Liver (tissue), 8 donors: ENCODE measurements at regions not wholly inside any gene's neighbourhood (a gene's known extent, or its start where the extent isn't known, plus 50 kb on each side); places are given as distances from the start of the nearest gene placed in this dataset.
A peak's percentile ranks its signal among the peaks of the same experiment; 100 is the strongest.

ENCODE experiments used
- DNase-seq: peaks from one replicate; pipeline ENCODE4 v3.0.0-alpha.2; 2017; ENCODE audit warnings: low spot score
- H3K27ac ChIP-seq, 2 donors: one replicate each; pipeline ENCODE4 v1.7.0; 2013; ENCODE audit warnings: inconsistent platforms in 2 of 2, low read length in 2 of 2, control low read depth in 1 of 2, low read depth in 1 of 2, mild to moderate bottlenecking in 1 of 2
- H3K27me3 ChIP-seq, 4 donors: one replicate each; pipeline versions ENCODE4 v1.6.1 to v1.7.0; 2013; ENCODE audit warnings: low read length in 3 of 4, inconsistent platforms in 1 of 4, mild to moderate bottlenecking in 1 of 4, moderate library complexity in 1 of 4; ENCODE audit not compliant: control insufficient read depth in 4 of 4, insufficient read depth in 4 of 4
- H3K36me3 ChIP-seq, 4 donors: one replicate each; pipeline versions ENCODE4 v1.6.1 to v1.7.0; 2013; ENCODE audit warnings: low read length in 3 of 4, mild to moderate bottlenecking in 3 of 4, low read depth in 1 of 4, moderate library complexity in 1 of 4; ENCODE audit not compliant: control insufficient read depth in 4 of 4, insufficient read depth in 3 of 4
- H3K4me1 ChIP-seq, 4 donors: one replicate each; pipeline versions ENCODE4 v1.6.1 to v1.7.0; 2013; ENCODE audit warnings: low read length in 3 of 4, mild to moderate bottlenecking in 3 of 4, moderate library complexity in 1 of 4; ENCODE audit not compliant: control insufficient read depth in 4 of 4, insufficient read depth in 4 of 4
- H3K4me3 ChIP-seq, 3 donors: one replicate each; pipeline versions ENCODE4 v1.6.1 to v1.7.0; 2013; ENCODE audit warnings: low read length in 3 of 3, control low read depth in 1 of 3, low read depth in 1 of 3, mild to moderate bottlenecking in 1 of 3
- H3K9ac ChIP-seq, 2 donors: one replicate each; pipeline ENCODE4 v1.7.0; 2013; ENCODE audit warnings: low read length in 2 of 2, mild to moderate bottlenecking in 2 of 2, moderate library complexity in 2 of 2, control low read depth in 1 of 2, low read depth in 1 of 2
- H3K9me3 ChIP-seq, 4 donors: one replicate each; pipeline versions ENCODE4 v1.6.1 to v1.7.0; 2013; ENCODE audit warnings: low read length in 3 of 4; ENCODE audit not compliant: control insufficient read depth in 4 of 4
- ATF3 ChIP-seq: IDR thresholded peaks from 2 replicates; pipeline ENCODE4 v1.6.1; 2016; ENCODE audit warnings: antibody characterized with exemption
- CTCF ChIP-seq: fragments of 150-350 bp; IDR thresholded peaks from 2 replicates; pipeline ENCODE4 v1.5.1; 2017; ENCODE audit warnings: improper control_type of control experiment, low read depth, low read length; ENCODE audit not compliant: missing input control
- EGR1 ChIP-seq, 2 donors: IDR thresholded peaks; 2 replicates each; pipeline ENCODE4 v1.6.1; 2016 to 2018; ENCODE audit warnings: antibody characterized with exemption in 2 of 2, low read depth in 2 of 2
- FOXA1 ChIP-seq: IDR thresholded peaks from 2 replicates; pipeline ENCODE4 v1.6.1; 2016; ENCODE audit warnings: antibody characterized with exemption
- FOXA2 ChIP-seq: IDR thresholded peaks from 2 replicates; pipeline ENCODE4 v1.6.1; 2016; ENCODE audit warnings: antibody characterized with exemption
- GABPA ChIP-seq, 2 donors: IDR thresholded peaks in 1 of 2; conservative IDR thresholded peaks in 1 of 2; 2 replicates each; pipeline ENCODE4 v1.6.1; 2016; ENCODE audit warnings: antibody characterized with exemption in 2 of 2, mild to moderate bottlenecking in 1 of 2, moderate library complexity in 1 of 2
- HNF4G ChIP-seq: IDR thresholded peaks from 2 replicates; pipeline ENCODE4 v1.6.1; 2016; ENCODE audit warnings: antibody characterized with exemption
- MAX ChIP-seq: IDR thresholded peaks from 2 replicates; pipeline ENCODE4 v1.6.1; 2016; ENCODE audit warnings: antibody characterized with exemption
- RAD21 ChIP-seq, 2 donors: IDR thresholded peaks; 2 replicates each; pipeline ENCODE4 v1.6.1; 2016; ENCODE audit warnings: antibody characterized with exemption in 2 of 2, mild to moderate bottlenecking in 2 of 2
- REST ChIP-seq: IDR thresholded peaks from 2 replicates; pipeline ENCODE4 v1.6.1; 2016; ENCODE audit warnings: antibody characterized with exemption, mild to moderate bottlenecking
- RXRA ChIP-seq, 2 donors: IDR thresholded peaks; 2 replicates each; pipeline ENCODE4 v1.6.1; 2017 to 2018; ENCODE audit warnings: antibody characterized with exemption in 2 of 2, mild to moderate bottlenecking in 1 of 2
- SP1 ChIP-seq: IDR thresholded peaks from 2 replicates; pipeline ENCODE4 v1.6.1; 2018; ENCODE audit warnings: antibody characterized with exemption, mild to moderate bottlenecking
- TAF1 ChIP-seq: conservative IDR thresholded peaks from 2 replicates; pipeline ENCODE4 v1.6.1; 2016; ENCODE audit warnings: antibody characterized with exemption, mild to moderate bottlenecking
- YY1 ChIP-seq: IDR thresholded peaks from 2 replicates; pipeline ENCODE4 v1.6.1; 2016; ENCODE audit warnings: antibody characterized with exemption, mild to moderate bottlenecking
- ZBTB33 ChIP-seq: IDR thresholded peaks from 2 replicates; pipeline ENCODE4 v1.6.1; 2016; ENCODE audit warnings: antibody characterized with exemption
- WGBS: extraction: QIAGEN DNeasy Blood & Tissue Kit; methylation state at CpG from one replicate; pipeline ENCODE4 v1.1.7; 2013; 5-methylcytosine and 5-hydroxymethylcytosine counted together
- donor health status: healthy.
- donor health status: healthy.
- donor health status: healthy.
- donor health status: healthy.
- donor health status: healthy.

- TF ChIP-seq ZBTB33, result no peak
- no peak for TF ChIP-seq REST
- TF ChIP-seq FOXA2, result no peak
Observed at GRCh38 chr16:5634666-5635180, 537.1 kb upstream of the EEF2KMT start (continued).

GRCh38 chr16:5633845-5634440 lies 536.3 kb upstream of the EEF2KMT start:
- DNase-seq, result no peak
- Histone ChIP-seq H3K27ac (no peak overlapping the region), H3K9ac (no peak overlapping the region), H3K36me3 (no peaks in the 10 kb centered on the region), H3K9me3 (no peaks in the 10 kb centered on the region), H3K4me3 (no peak overlapping the region), H3K4me1 (no peaks in the 10 kb centered on the region), H3K27me3 (no peaks in the 10 kb centered on the region)
- no peak for TF ChIP-seq TAF1
- TF ChIP-seq CTCF, result peak; percentile 22
- no peak for TF ChIP-seq EGR1 (IDR thresholded peaks at IDR 0.05; ENCODE audit: low read depth in 2 of 2)
- TF ChIP-seq ATF3, result no peak
- no peak for TF ChIP-seq FOXA1
- TF ChIP-seq HNF4G, result no peak
- TF ChIP-seq REST, result no peak
- no peak for TF ChIP-seq RXRA (IDR thresholded peaks at IDR 0.05)
- peak; percentile 28 to 41 for TF ChIP-seq RAD21 (IDR thresholded peaks at IDR 0.05)
- TF ChIP-seq SP1, result no peak
- no peak for TF ChIP-seq GABPA (IDR thresholded peaks at IDR 0.05 in 1 of 2, conservative IDR thresholded peaks at IDR 0.05 in 1 of 2)
- TF ChIP-seq MAX, result no peak
- TF ChIP-seq YY1, result no peak
- TF ChIP-seq FOXA2, result no peak
- 36% methylated on average over 5 of the region's 5 CpGs for WGBS
